B cell (primary cell): ENCODE measurements at regions not wholly inside any gene's neighbourhood (a gene's known extent, or its start where the extent isn't known, plus 50 kb on each side); places are given as distances from the start of the nearest gene placed in this dataset.

Experiments
- EZH2 ChIP-seq: IDR thresholded peaks from 2 replicates; pipeline ENCODE4 v1.6.1; 2012; ENCODE audit warnings: borderline replicate concordance, low read depth, mild to moderate bottlenecking, moderate library complexity, low read length; ENCODE audit not compliant: insufficient read depth, poor library complexity, severe bottlenecking
- TF ChIP-seq, protein P1 (sequence below): fragments of 200-600 bp; IDR thresholded peaks from one replicate; pipeline ENCODE4 v1.8.0; 2022; ENCODE audit warnings: antibody characterized with exemption, mild to moderate bottlenecking

DNA sequence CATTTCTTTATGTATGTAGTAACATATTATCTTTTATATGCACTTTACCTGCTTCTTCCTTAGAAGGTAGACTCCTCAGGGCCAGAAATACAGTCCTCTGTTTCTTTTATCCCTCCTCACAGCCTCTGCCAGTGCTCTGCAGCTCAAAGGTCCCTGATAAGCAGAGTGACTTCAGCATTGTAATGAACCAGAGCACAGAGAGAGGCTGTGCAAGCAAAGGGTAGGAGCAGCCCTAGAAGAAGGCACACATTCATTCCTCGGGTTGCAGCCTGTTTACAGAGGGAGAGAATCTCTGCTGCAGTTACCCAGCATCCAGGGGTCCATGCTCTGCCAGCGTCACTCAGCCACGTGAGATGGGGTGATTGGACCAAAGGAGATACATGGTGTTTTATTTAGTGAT is 101.1 kb downstream of the RHOU start:
- TF ChIP-seq, protein P1, sequence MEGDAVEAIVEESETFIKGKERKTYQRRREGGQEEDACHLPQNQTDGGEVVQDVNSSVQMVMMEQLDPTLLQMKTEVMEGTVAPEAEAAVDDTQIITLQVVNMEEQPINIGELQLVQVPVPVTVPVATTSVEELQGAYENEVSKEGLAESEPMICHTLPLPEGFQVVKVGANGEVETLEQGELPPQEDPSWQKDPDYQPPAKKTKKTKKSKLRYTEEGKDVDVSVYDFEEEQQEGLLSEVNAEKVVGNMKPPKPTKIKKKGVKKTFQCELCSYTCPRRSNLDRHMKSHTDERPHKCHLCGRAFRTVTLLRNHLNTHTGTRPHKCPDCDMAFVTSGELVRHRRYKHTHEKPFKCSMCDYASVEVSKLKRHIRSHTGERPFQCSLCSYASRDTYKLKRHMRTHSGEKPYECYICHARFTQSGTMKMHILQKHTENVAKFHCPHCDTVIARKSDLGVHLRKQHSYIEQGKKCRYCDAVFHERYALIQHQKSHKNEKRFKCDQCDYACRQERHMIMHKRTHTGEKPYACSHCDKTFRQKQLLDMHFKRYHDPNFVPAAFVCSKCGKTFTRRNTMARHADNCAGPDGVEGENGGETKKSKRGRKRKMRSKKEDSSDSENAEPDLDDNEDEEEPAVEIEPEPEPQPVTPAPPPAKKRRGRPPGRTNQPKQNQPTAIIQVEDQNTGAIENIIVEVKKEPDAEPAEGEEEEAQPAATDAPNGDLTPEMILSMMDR = no peak
- TF ChIP-seq EZH2 = no peak
